AG10803 (cell line): ENCODE measurements at regions not wholly inside any gene's neighbourhood (a gene's known extent, or its start where the extent isn't known, plus 50 kb on each side); places are given as distances from the start of the nearest gene placed in this dataset.

Experiments used
- DNase-seq: peaks from one replicate; pipeline ENCODE4 v3.0.0; 2010; ENCODE audit warnings: low read depth
- H3K4me3 ChIP-seq: 2 replicates; pipeline ENCODE4 v1.5.1; 2011; ENCODE audit warnings: mild to moderate bottlenecking, low read length, control low read depth
- CTCF ChIP-seq: conservative IDR thresholded peaks from 2 replicates; pipeline ENCODE4 v1.5.1; 2011; ENCODE audit warnings: mild to moderate bottlenecking, low read length, control low read depth, inconsistent platforms

- no peak for TF ChIP-seq CTCF
- H3K4me3 ChIP-seq, result no peak overlapping the region
- no peak for DNase-seq
These were observed 200.9 kb downstream of the MYLK4 start for GRCh38 chr6:2549834-2550233.

- H3K4me3 ChIP-seq, result no peak overlapping the region
- no peak for DNase-seq
- no peak for TF ChIP-seq CTCF
These were observed 203.4 kb downstream of the MYLK4 start for GRCh38 chr6:2547355-2547754.

- no peak for DNase-seq
- TF ChIP-seq CTCF, result no peak
- H3K4me3 ChIP-seq, result no peak overlapping the region
These were observed 203.8 kb downstream of the MYLK4 start for GRCh38 chr6:2546901-2547300.

GRCh38 chr6:2545383-2546038 lies 205.2 kb downstream of the MYLK4 start:
- no peak for DNase-seq
- H3K4me3 ChIP-seq, result no peak overlapping the region
- TF ChIP-seq CTCF, result no peak

- no peak for TF ChIP-seq CTCF
- H3K4me3 ChIP-seq, result no peak overlapping the region
- no peak for DNase-seq
These were observed 207.4 kb downstream of the MYLK4 start for GRCh38 chr6:2543321-2543720.

GRCh38 chr6:2542858-2543218 lies 207.9 kb downstream of the MYLK4 start:
- DNase-seq, result peak; percentile 10
- H3K4me3 ChIP-seq, result no peak overlapping the region
- TF ChIP-seq CTCF, result no peak

GRCh38 chr6:2542101-2542857 lies 208.4 kb downstream of the MYLK4 start:
- no peak for TF ChIP-seq CTCF
- DNase-seq, result no peak
- H3K4me3 ChIP-seq, result no peak overlapping the region
